ENCODE measurements at regions not wholly inside any gene's neighbourhood (a gene's known extent, or its start where the extent isn't known, plus 50 kb on each side); places are given as distances from the start of the nearest gene placed in this dataset.
"Not testable (repeated sequence)": the region's sequence is repeated elsewhere in the genome, so short reads cannot be mapped to it uniquely, and the experiment has no call there.

- TF ChIP-seq CTCF (IDR thresholded peaks at IDR 0.05; ENCODE audit: insufficient read depth, low read length, missing control alignments) = no peak
- ChIA-PET CTCF (no interaction called here), POLR2A (no interaction called here)
- no peak for DNase-seq (ENCODE audit: low read depth, low spot score)
- H3K4me3 ChIP-seq (ENCODE audit: low read depth, low read length) = no peak overlapping the region
These were observed 224.2 kb upstream of the RUNX1 start for GRCh38 chr21:35273333-35273732.

- DNase-seq (ENCODE audit: low read depth, low spot score); H3K4me3 ChIP-seq (ENCODE audit: low read depth, low read length); CTCF ChIA-PET; POLR2A ChIA-PET: not testable (repeated sequence)
These were observed 222.4 kb upstream of the RUNX1 start for GRCh38 chr21:35271344-35272118.

- DNase-seq (ENCODE audit: low read depth, low spot score) = no peak
- CTCF ChIA-PET = no interaction called here
- POLR2A ChIA-PET = no interaction called here
- TF ChIP-seq CTCF (IDR thresholded peaks at IDR 0.05; ENCODE audit: insufficient read depth, low read length, missing control alignments) = no peak
- no peak overlapping the region for H3K4me3 ChIP-seq (ENCODE audit: low read depth, low read length)
These were observed 219.7 kb upstream of the RUNX1 start for GRCh38 chr21:35268817-35269216.

GRCh38 chr21:35268261-35268660 lies 219.2 kb upstream of the RUNX1 start:
- POLR2A ChIA-PET = no interaction called here
- CTCF ChIA-PET = no interaction called here
- H3K4me3 ChIP-seq (ENCODE audit: low read depth, low read length) = no peak overlapping the region
- no peak for DNase-seq (ENCODE audit: low read depth, low spot score)
- TF ChIP-seq CTCF (IDR thresholded peaks at IDR 0.05; ENCODE audit: insufficient read depth, low read length, missing control alignments) = no peak

DNA sequence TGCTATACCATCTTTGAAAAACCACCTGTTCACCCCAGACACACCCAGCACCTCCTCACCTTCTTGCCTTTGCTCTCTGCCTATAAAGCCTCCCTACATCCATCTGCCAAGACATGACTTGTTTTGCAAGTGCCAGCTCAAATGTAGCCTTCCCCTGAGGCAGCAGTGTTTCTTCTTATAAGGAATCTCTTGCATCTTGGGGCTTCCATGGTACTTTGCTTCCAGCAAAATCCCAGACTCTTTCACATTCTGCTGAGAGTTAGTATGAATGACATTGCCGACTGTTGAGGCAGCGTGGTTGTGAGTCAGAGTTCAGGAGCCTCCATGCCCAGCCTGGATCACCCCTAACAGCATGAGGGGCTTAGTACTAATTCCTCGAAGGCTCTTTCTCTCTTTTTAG lies 217.4 kb upstream of the RUNX1 start:
- H3K4me3 ChIP-seq (ENCODE audit: low read depth, low read length) = no peak overlapping the region
- ChIA-PET POLR2A (interaction anchor here (1.0 kb wide), 1 partner anchor 13 kb away, joined by 3 read pairs; no protein-coding TSS in a partner anchor), CTCF (no interaction called here)
- no peak for DNase-seq (ENCODE audit: low read depth, low spot score)
- no peak for TF ChIP-seq CTCF (IDR thresholded peaks at IDR 0.05; ENCODE audit: insufficient read depth, low read length, missing control alignments)

DNA sequence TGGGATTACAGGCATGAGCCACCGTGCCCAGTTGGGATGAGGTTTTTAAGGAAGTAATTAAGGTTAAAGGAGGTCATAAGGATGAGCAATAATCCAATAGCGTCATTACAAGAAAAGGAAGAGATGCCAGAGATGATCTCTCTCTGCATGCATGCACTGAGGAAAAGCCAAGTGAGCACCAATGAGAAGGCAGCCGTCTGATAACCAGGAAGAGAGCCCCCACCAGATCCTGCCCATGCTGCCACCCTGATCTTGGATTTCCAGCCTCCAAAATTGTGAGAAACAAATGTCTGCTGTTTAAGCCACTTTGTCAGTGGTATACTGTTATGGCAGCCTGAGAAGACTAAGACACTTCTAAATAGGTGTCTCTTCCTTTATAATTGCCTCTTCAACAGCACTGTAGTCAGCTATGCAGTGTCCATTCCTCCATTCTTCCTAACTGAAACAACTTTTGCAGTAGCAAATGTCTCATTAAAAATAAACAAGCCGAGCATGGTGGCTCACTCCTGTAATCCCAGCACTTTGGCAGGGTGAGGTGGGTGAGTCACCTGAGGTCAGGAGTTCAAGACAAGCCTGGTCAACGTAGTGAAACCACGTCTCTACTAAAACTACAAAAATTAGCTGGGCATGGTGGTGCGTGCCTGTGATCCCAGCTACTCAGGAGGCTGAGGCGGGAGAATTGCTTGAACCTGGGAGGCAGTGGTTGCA lies 216.2 kb upstream of the RUNX1 start:
- TF ChIP-seq CTCF (IDR thresholded peaks at IDR 0.05; ENCODE audit: insufficient read depth, low read length, missing control alignments) = no peak
- ChIA-PET POLR2A (no interaction called here), CTCF (interaction anchor here (1.2 kb wide), 1 partner anchor 575 kb away, joined by 5 read pairs; no protein-coding TSS in a partner anchor)
- H3K4me3 ChIP-seq (ENCODE audit: low read depth, low read length) = no peak overlapping the region
- no peak for DNase-seq (ENCODE audit: low read depth, low spot score)

All from AG04449 (cell line).